Pancreas (tissue), 10 donors: ENCODE measurements at regions not wholly inside any gene's neighbourhood (a gene's known extent, or its start where the extent isn't known, plus 50 kb on each side); places are given as distances from the start of the nearest gene placed in this dataset.

Experiments used
- ATAC-seq, 4 donors: fragments of 200-7000 bp; cut with Tn5 transposase; one replicate each; pipeline versions ENCODE4 v1.8.0 to v1.9.1; 2020; ENCODE audit warnings: mild to moderate bottlenecking in 4 of 4, moderate library complexity in 4 of 4
- DNase-seq, 6 donors: peaks; one replicate each; pipeline ENCODE4 v3.0.0-alpha.2; 2020
- FAIRE-seq: peaks from 2 replicates; lab custom pipeline; 2012; peaks lifted over from hg19 to GRCh38; lab: Jason Lieb, UNC
- H3K27ac ChIP-seq, 4 donors: fragments of 200-600 bp; sonication (generic); 1 replicate in 3 of 4; 2 replicates in 1 of 4; pipeline versions ENCODE4 v1.5.0 to v1.8.0; 2020
- H3K27me3 ChIP-seq, 4 donors: fragments of 200-600 bp; one replicate each; pipeline ENCODE4 v1.8.0; 2021
- H3K36me3 ChIP-seq, 3 donors: fragments of 200-600 bp; sonication (generic) in 1 of 3; one replicate each; pipeline versions ENCODE4 v1.5.0 to v1.8.0; 2020 to 2021
- H3K4me1 ChIP-seq, 3 donors: fragments of 200-600 bp; one replicate each; pipeline ENCODE4 v1.8.0; 2021
- H3K4me3 ChIP-seq, 4 donors: fragments of 200-600 bp; sonication (generic) in 2 of 4; one replicate each; pipeline versions ENCODE4 v1.5.0 to v1.8.0; 2020 to 2021
- H3K9me3 ChIP-seq, 4 donors: fragments of 200-600 bp; one replicate each; pipeline ENCODE4 v1.8.0; 2021
- CTCF ChIP-seq, 4 donors: fragments of 200-600 bp; sonication (generic) in 3 of 4; IDR thresholded peaks; one replicate each; pipeline versions ENCODE4 v1.5.0 to v1.8.0; 2021; ENCODE audit warnings: antibody characterized with exemption in 4 of 4
- WGBS, 2 donors: extraction: QIAGEN DNeasy Blood & Tissue Kit; methylation state at CpG; one replicate each; pipeline ENCODE4 v1.1.7; 2013; 5-methylcytosine and 5-hydroxymethylcytosine counted together
- intact Hi-C, 3 donors: fragments of 100-400 bp; cut with DNase I; formaldehyde crosslinking; loops; one replicate each; pipeline versions ENCODE4 v1.11.1 to v1.14.2; 2022
- donor health status: healthy with polysubstance abuse.
- donor health status: DM: no; HTN: no; CAD: no; lungs with moderate emphysema.
- donor health status: DM: no; HTN: no; CAD: no.
- donor health status: control.
- donor health status: control.
- donor health status: Bipolar disorder and iron deficiency.
- donor health status: DM: yes; HTN: yes; CAD: no.
- donor health status: DM: no; HTN: no; CAD: no.
- donor health status: DM: no; HTN: no; CAD: no.
- donor health status: DM: yes; HTN: yes; CAD: no.

GRCh38 chr15:95715906-95716656 is 614.4 kb upstream of the NR2F2 start:
- intact Hi-C loops: no loop called here
- TF ChIP-seq CTCF (IDR thresholded peaks at IDR 0.05): no peak

GRCh38 chr15:95716708-95717107 is 613.8 kb upstream of the NR2F2 start:
- TF ChIP-seq CTCF (IDR thresholded peaks at IDR 0.05): no peak
- no peak for ATAC-seq
- Histone ChIP-seq H3K4me3 (no peak overlapping the region), H3K4me1 (no peaks in the 10 kb centered on the region), H3K27ac (no peak overlapping the region), H3K9me3 (no peaks in the 10 kb centered on the region), H3K27me3 (no peaks in the 10 kb centered on the region), H3K36me3 (no peaks in the 10 kb centered on the region)
- intact Hi-C loops: no loop called here
- no peak for FAIRE-seq
- DNase-seq: no peak

More at GRCh38 chr15:95715906-95716656, 614.4 kb upstream of the NR2F2 start:
- H3K27me3 ChIP-seq: no peaks in the 10 kb centered on the region
- H3K36me3 ChIP-seq: no peaks in the 10 kb centered on the region
- H3K4me1 ChIP-seq: no peaks in the 10 kb centered on the region
- ATAC-seq: no peak
- H3K27ac ChIP-seq: no peak overlapping the region
- DNase-seq: no peak
- H3K4me3 ChIP-seq: no peak overlapping the region
- 64 to 69% methylated on average over 6 of the region's 6 CpGs for WGBS, 2 donors
- no peaks in the 10 kb centered on the region for H3K9me3 ChIP-seq
- no peak for FAIRE-seq

DNA sequence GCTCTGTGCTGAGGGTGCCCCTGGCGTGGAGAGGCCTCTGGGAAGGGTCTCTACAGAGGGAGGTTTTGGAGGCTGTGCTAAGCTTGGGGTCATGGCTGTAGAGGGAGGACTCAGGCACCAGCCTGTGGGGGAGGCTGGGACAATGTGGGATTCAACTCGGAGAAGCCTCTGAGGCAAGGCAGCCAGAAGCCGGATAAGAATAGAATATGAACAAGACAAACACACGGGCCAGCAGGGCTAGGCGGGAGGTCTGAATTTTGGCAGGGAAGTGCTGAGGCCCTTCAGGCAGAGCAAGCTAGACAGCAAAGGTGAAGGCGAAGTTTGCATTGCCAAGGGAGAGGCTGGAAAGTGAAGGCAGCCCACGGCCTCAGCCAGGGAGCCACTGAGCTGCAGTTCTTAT is 612.1 kb upstream of the NR2F2 start:
- TF ChIP-seq CTCF (IDR thresholded peaks at IDR 0.05): no peak

GRCh38 chr15:95724908-95725633 is 605.4 kb upstream of the NR2F2 start:
- FAIRE-seq (no peak), DNase-seq (no peak), ATAC-seq (no peak)
- no peak for TF ChIP-seq CTCF (IDR thresholded peaks at IDR 0.05)
- Histone ChIP-seq H3K27ac (no peak overlapping the region), H3K36me3 (no peaks in the 10 kb centered on the region), H3K9me3 (no peaks in the 10 kb centered on the region), H3K4me3 (no peak overlapping the region), H3K4me1 (no peaks in the 10 kb centered on the region), H3K27me3 (no peaks in the 10 kb centered on the region)
- WGBS, 2 donors: 61 to 80% methylated on average over 3 of the region's 3 CpGs
- intact Hi-C loops: no loop called here

More for the DNA sequence above, 612.1 kb upstream of the NR2F2 start:
- H3K27ac ChIP-seq: no peak overlapping the region
- H3K36me3 ChIP-seq: no peaks in the 10 kb centered on the region
- 79 to 86% methylated on average over 7 of the region's 7 CpGs for WGBS, 2 donors
- H3K27me3 ChIP-seq: no peaks in the 10 kb centered on the region
- ATAC-seq (no peak), DNase-seq (no peak), FAIRE-seq (no peak)
- H3K9me3 ChIP-seq: no peaks in the 10 kb centered on the region
- no peaks in the 10 kb centered on the region for H3K4me1 ChIP-seq
- intact Hi-C loops: no loop called here
- no peak overlapping the region for H3K4me3 ChIP-seq

DNA sequence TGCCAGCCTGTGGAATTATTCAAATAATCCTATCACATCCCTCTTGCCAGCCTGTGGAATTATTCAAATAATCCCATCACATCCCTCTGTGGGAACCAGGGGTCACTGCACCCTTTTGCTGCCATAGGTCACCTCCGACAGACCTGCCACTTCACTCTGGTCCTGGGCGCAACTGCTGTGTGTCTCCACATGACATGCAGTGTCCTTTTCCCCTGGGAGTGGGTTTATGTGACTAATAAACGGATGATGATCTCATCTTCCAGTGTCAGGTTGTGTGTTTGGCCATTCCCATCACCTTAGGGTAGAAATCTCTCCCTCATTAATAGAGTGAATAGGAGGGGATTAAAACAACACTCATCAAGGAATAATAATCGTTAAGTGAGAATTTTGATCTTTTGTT is 603.6 kb upstream of the NR2F2 start:
- H3K4me1 ChIP-seq: no peaks in the 10 kb centered on the region
- TF ChIP-seq CTCF (IDR thresholded peaks at IDR 0.05): no peak
- FAIRE-seq: no peak

More for the DNA sequence above, 603.6 kb upstream of the NR2F2 start:
- H3K36me3 ChIP-seq: no peaks in the 10 kb centered on the region
- no peak overlapping the region for H3K4me3 ChIP-seq
- intact Hi-C loops: no loop called here
- ATAC-seq (no peak), DNase-seq (no peak)
- no peaks in the 10 kb centered on the region for H3K9me3 ChIP-seq
- no peaks in the 10 kb centered on the region for H3K27me3 ChIP-seq
- WGBS, 2 donors: 69 to 84% methylated on average over 4 of the region's 4 CpGs
- H3K27ac ChIP-seq: no peak overlapping the region
